H54 (cell line): ENCODE measurements at regions not wholly inside any gene's neighbourhood (a gene's known extent, or its start where the extent isn't known, plus 50 kb on each side); places are given as distances from the start of the nearest gene placed in this dataset.

Experiments used
- DNase-seq: peaks from one replicate; pipeline ENCODE4 v3.0.0; 2011; ENCODE audit warnings: low spot score, mixed read lengths; ENCODE audit not compliant: insufficient read length
- FAIRE-seq: peaks from 3 replicates; lab custom pipeline; 2011; peaks lifted over from hg19 to GRCh38; lab: Jason Lieb, UNC
- POLR2A ChIP-seq: IDR thresholded peaks from 2 replicates; pipeline ENCODE4 v1.6.1; 2011; ENCODE audit warnings: low read depth, mild to moderate bottlenecking, low read length

DNA sequence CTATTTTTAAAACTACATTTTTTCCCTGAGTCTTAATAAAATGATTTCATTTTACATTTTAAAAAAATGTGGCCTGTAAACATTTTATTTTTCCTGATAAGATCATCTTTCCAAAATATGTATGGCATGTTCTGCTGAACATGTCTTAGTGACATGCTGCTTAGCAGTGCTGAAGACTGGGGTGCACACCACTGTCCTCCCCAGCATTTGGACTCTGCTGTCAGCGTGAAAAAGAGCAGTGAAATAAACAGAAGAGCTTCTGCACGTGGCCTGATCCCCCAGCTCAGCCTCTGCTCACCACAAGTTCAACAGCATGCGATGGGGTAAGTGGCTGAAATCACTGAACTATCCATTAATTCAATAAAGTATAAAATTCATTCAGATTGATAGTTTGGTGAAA lies 81.6 kb upstream of the ZNF521 start:
- no peak for FAIRE-seq
- no peak for TF ChIP-seq POLR2A
- DNase-seq = no peak

DNA sequence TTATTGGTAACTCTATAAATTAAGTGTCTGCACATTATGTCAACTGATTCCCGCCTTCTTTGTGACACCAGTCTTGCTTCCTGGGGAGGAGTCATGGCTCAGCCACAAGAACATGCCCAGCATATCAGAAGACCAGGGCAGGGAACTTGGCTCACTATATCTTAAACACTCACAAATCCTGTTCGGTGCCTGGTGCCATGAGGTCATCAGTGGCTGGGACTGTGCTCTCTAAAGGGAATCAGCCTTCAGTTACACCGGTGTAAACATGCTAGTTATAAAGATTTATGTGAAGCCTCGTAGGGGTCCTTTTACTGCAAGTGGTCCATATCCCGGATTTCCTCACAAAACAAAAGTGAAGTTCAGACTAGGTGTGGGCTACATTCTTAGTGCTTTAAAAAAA lies 73.1 kb upstream of the ZNF521 start:
- TF ChIP-seq POLR2A = no peak
- DNase-seq (no peak), FAIRE-seq (no peak)

DNA sequence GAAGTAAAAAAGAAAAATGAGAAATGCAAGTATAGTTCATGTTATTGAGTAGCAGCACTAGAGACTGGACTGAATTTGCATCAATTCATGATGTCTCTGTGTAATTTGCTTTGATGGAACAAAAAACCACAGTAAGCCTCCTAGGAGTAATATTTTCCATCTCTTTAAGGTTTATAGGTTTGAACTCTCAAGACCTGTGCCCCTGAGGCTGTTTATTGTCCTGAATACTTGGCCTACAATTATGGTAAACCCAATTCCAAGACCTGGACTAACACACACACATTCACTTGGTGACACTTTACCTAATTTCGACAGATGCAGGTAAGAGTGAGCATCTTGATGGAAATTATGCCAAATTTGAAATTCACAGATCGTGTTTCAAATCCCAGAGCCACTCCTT lies 71.8 kb upstream of the ZNF521 start:
- TF ChIP-seq POLR2A = no peak
- FAIRE-seq = no peak

DNA sequence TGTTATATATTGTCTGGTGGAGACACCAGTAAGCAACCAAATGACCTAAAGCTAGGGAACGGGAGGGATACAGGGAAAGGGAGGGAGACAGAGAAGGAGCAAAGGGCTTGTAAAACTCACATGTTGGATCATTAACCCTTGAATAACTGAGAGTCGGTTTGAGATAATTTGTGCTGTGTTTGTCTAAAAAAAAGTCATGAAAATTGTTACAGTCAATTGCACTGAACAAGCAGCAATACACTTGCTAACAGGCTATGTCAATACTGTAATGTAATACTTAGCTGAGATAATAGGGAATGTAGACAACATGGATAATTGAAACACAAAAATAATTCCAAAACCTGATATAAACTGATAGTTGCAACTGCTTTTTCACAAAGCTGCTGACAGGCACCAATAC lies 71.3 kb upstream of the ZNF521 start:
- no peak for TF ChIP-seq POLR2A
- FAIRE-seq (no peak), DNase-seq (no peak)

More for the DNA sequence above, 71.8 kb upstream of the ZNF521 start:
- DNase-seq = no peak

GRCh38 chr18:25422230-25422629 lies 70.3 kb upstream of the ZNF521 start:
- FAIRE-seq (no peak), DNase-seq (no peak)
- no peak for TF ChIP-seq POLR2A

- TF ChIP-seq POLR2A = no peak
- no peak for DNase-seq
- no peak for FAIRE-seq
Measured at GRCh38 chr18:25420077-25420825, 68.3 kb upstream of the ZNF521 start.

- FAIRE-seq = no peak
- TF ChIP-seq POLR2A = no peak
- no peak for DNase-seq
Measured at GRCh38 chr18:25416374-25416773, 64.4 kb upstream of the ZNF521 start.

GRCh38 chr18:25409971-25410370 lies 58.0 kb upstream of the ZNF521 start:
- FAIRE-seq (no peak), DNase-seq (no peak)
- TF ChIP-seq POLR2A = no peak

DNA sequence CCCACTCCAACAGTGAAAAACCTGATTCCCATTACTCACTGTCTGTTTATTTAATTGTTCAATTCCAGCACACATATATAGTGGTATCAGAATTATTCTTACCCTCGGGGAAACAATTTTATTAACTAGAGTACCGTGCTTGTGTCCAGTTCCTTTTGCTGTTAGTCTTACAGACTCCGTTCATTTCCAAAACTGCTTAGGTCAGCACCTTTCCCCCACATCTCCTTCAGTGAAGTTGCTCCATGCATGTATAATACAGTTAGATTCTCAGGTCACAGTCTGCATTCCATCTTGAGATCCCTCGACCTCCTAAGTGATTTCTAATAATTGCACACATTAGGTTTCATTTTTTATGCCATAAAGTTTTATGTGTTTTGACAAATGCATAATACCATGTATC lies 56.3 kb upstream of the ZNF521 start:
- no peak for DNase-seq
- TF ChIP-seq POLR2A = no peak
- FAIRE-seq = no peak
